ENCODE measurements at regions not wholly inside any gene's neighbourhood (a gene's known extent, or its start where the extent isn't known, plus 50 kb on each side); places are given as distances from the start of the nearest gene placed in this dataset.
"Not testable (repeated sequence)": the region's sequence is repeated elsewhere in the genome, so short reads cannot be mapped to it uniquely, and the experiment has no call there.

GRCh38 chr4:3374011-3374645 is 67.6 kb upstream of the HGFAC start:
- no peak for DNase-seq (ENCODE audit: missing footprints)
- ATAC-seq, result no peak
- intact Hi-C loops (cut with DNase I), result no loop called here

- intact Hi-C loops (cut with DNase I), result no loop called here
- ATAC-seq (no peak), DNase-seq (ENCODE audit: missing footprints) (no peak)
These were observed 67.1 kb upstream of the HGFAC start for GRCh38 chr4:3374667-3375066.

- ATAC-seq (no peak), DNase-seq (ENCODE audit: missing footprints) (no peak)
- intact Hi-C loops (cut with DNase I), result no loop called here
These were observed 66.1 kb upstream of the HGFAC start for GRCh38 chr4:3375688-3376087.

- ATAC-seq (no peak), DNase-seq (ENCODE audit: missing footprints) (no peak)
- intact Hi-C loops (cut with DNase I), result no loop called here
These were observed 65.5 kb upstream of the HGFAC start for GRCh38 chr4:3376266-3376665.

- ATAC-seq (no peak), DNase-seq (ENCODE audit: missing footprints) (no peak)
- intact Hi-C loops (cut with DNase I), result no loop called here
These were observed 64.2 kb upstream of the HGFAC start for GRCh38 chr4:3377557-3377956.

- DNase-seq (ENCODE audit: missing footprints); intact Hi-C loops (cut with DNase I); ATAC-seq: not testable (repeated sequence)
These were observed 61.4 kb upstream of the HGFAC start for GRCh38 chr4:3380336-3380735.

- peak; percentile 17 for DNase-seq (ENCODE audit: missing footprints)
- intact Hi-C loops (cut with DNase I); ATAC-seq: not testable (repeated sequence)
These were observed 60.6 kb upstream of the HGFAC start for GRCh38 chr4:3381208-3381607.

GRCh38 chr4:3382251-3382650 is 59.5 kb upstream of the HGFAC start:
- intact Hi-C loops (cut with DNase I), result no loop called here
- peak; percentile 55 for DNase-seq (ENCODE audit: missing footprints)

GRCh38 chr4:3384391-3384770 is 57.4 kb upstream of the HGFAC start:
- DNase-seq (ENCODE audit: missing footprints) (no peak), ATAC-seq (no peak)
- intact Hi-C loops (cut with DNase I), result no loop called here

More at GRCh38 chr4:3382251-3382650, 59.5 kb upstream of the HGFAC start:
- no peak for ATAC-seq

GRCh38 chr4:3384771-3385710 is 56.7 kb upstream of the HGFAC start:
- intact Hi-C loops (cut with DNase I), result no loop called here
- DNase-seq (ENCODE audit: missing footprints) (peak; percentile 80), ATAC-seq (peak; percentile 11)

- ATAC-seq, result no peak
- peak; percentile 55 for DNase-seq (ENCODE audit: missing footprints)
- intact Hi-C loops (cut with DNase I), result no loop called here
These were observed 55.9 kb upstream of the HGFAC start for GRCh38 chr4:3385711-3386420.

GRCh38 chr4:3386526-3386925 is 55.2 kb upstream of the HGFAC start:
- DNase-seq (ENCODE audit: missing footprints), result peak; percentile 34
- ATAC-seq, result no peak
- intact Hi-C loops (cut with DNase I), result no loop called here

GRCh38 chr4:3387154-3387942 is 54.4 kb upstream of the HGFAC start:
- intact Hi-C loops (cut with DNase I), result no loop called here
- peak; percentile 35 for DNase-seq (ENCODE audit: missing footprints)
- ATAC-seq, result no peak

GRCh38 chr4:3387943-3388361 is 53.8 kb upstream of the HGFAC start:
- peak; percentile 82 for ATAC-seq
- peak; percentile 96 for DNase-seq (ENCODE audit: missing footprints)
- intact Hi-C loops (cut with DNase I), result no loop called here

GRCh38 chr4:3388471-3389232 is 53.1 kb upstream of the HGFAC start:
- ATAC-seq (peak; percentile 5), DNase-seq (ENCODE audit: missing footprints) (peak; percentile 69)
- intact Hi-C loops (cut with DNase I), result no loop called here

- DNase-seq (ENCODE audit: missing footprints) (peak; percentile 62), ATAC-seq (no peak)
- intact Hi-C loops (cut with DNase I), result no loop called here
These were observed 52.2 kb upstream of the HGFAC start for GRCh38 chr4:3389233-3390215.

GRCh38 chr4:3390288-3390811 is 51.4 kb upstream of the HGFAC start:
- peak; percentile 59 for DNase-seq (ENCODE audit: missing footprints)

More at GRCh38 chr4:3390288-3390811, 51.4 kb upstream of the HGFAC start:
- intact Hi-C loops (cut with DNase I), result no loop called here
- no peak for ATAC-seq

All from Right ventricle myocardium inferior (tissue), 1 donor.